HepG2 (cell line): ENCODE measurements at regions not wholly inside any gene's neighbourhood (a gene's known extent, or its start where the extent isn't known, plus 50 kb on each side); places are given as distances from the start of the nearest gene placed in this dataset.

Source experiments
- FOXK2 ChIP-seq: fragments of 450-650 bp; IDR thresholded peaks from 2 replicates; pipeline ENCODE4 v1.6.1; 2016
- FOXP4 ChIP-seq: sonication (generic); formaldehyde crosslinking; IDR thresholded peaks from 2 replicates; pipeline ENCODE4 v1.4.0; 2020; ENCODE audit warnings: missing genetic modification reagents
- NFRKB ChIP-seq: fragments of 450-650 bp; IDR thresholded peaks from 2 replicates; pipeline ENCODE4 v1.6.1; 2017
- NFYB ChIP-seq: sonication (generic); formaldehyde crosslinking; IDR thresholded peaks from 2 replicates; pipeline ENCODE4 v1.4.0; 2020; ENCODE audit warnings: missing genetic modification reagents
- SATB2 ChIP-seq: sonication (generic); formaldehyde crosslinking; IDR thresholded peaks from 2 replicates; pipeline ENCODE4 v1.5.0; 2020; ENCODE audit warnings: missing genetic modification reagents
- U2AF1 ChIP-seq: fragments of 200-400 bp; formaldehyde crosslinking; optimal IDR thresholded peaks from 2 replicates; pipeline ENCODE3; 2017; ENCODE audit warnings: mild to moderate bottlenecking, low read depth, low read length
- ZC3H13 ChIP-seq: sonication (generic); formaldehyde crosslinking; IDR thresholded peaks from 2 replicates; pipeline ENCODE4 v1.8.1; 2023; ENCODE audit warnings: mild to moderate bottlenecking, missing genetic modification reagents, moderate library complexity
- ZFYVE20 ChIP-seq: sonication (generic); formaldehyde crosslinking; IDR thresholded peaks from 2 replicates; pipeline ENCODE4 v1.8.0; 2023; ENCODE audit warnings: low read depth, mild to moderate bottlenecking, moderate library complexity, missing genetic modification reagents, borderline replicate concordance
- ZNF367 ChIP-seq: sonication (generic); formaldehyde crosslinking; IDR thresholded peaks from 2 replicates; pipeline ENCODE4 v1.4.0; 2020; ENCODE audit warnings: missing genetic modification reagents, borderline replicate concordance
- ZNF383 ChIP-seq: sonication (generic); formaldehyde crosslinking; IDR thresholded peaks from 2 replicates; pipeline ENCODE4 v1.4.0; 2020; ENCODE audit warnings: missing genetic modification reagents, mild to moderate bottlenecking, borderline replicate concordance
- ZNF468 ChIP-seq: sonication (generic); formaldehyde crosslinking; IDR thresholded peaks from 2 replicates; pipeline ENCODE4 v1.8.0; 2022; ENCODE audit warnings: mild to moderate bottlenecking, moderate library complexity, missing genetic modification reagents
- ZNF609 ChIP-seq: sonication (generic); formaldehyde crosslinking; IDR thresholded peaks from 2 replicates; pipeline ENCODE4 v1.4.0; 2020; ENCODE audit warnings: mild to moderate bottlenecking, missing genetic modification reagents, borderline replicate concordance
- TF ChIP-seq, protein P1 (sequence below): sonication (generic); formaldehyde crosslinking; IDR thresholded peaks from 2 replicates; pipeline ENCODE4 v1.8.1; 2023; ENCODE audit warnings: mild to moderate bottlenecking, missing genetic modification reagents, borderline replicate concordance
- TF ChIP-seq, protein P2 (sequence below): sonication (generic); formaldehyde crosslinking; IDR thresholded peaks from 2 replicates; pipeline ENCODE4 v1.4.0; 2020; ENCODE audit warnings: mild to moderate bottlenecking, low read depth, missing genetic modification reagents
- TF ChIP-seq, protein P3 (sequence below): sonication (generic); formaldehyde crosslinking; conservative IDR thresholded peaks from 2 replicates; pipeline ENCODE4 v1.8.0; 2022; ENCODE audit warnings: mild to moderate bottlenecking, moderate library complexity, missing genetic modification reagents
- TF ChIP-seq, protein P4 (sequence below): sonication (generic); formaldehyde crosslinking; IDR thresholded peaks from 2 replicates; pipeline ENCODE4 v1.5.1; 2020; ENCODE audit warnings: mild to moderate bottlenecking, moderate library complexity, missing genetic modification reagents

DNA sequence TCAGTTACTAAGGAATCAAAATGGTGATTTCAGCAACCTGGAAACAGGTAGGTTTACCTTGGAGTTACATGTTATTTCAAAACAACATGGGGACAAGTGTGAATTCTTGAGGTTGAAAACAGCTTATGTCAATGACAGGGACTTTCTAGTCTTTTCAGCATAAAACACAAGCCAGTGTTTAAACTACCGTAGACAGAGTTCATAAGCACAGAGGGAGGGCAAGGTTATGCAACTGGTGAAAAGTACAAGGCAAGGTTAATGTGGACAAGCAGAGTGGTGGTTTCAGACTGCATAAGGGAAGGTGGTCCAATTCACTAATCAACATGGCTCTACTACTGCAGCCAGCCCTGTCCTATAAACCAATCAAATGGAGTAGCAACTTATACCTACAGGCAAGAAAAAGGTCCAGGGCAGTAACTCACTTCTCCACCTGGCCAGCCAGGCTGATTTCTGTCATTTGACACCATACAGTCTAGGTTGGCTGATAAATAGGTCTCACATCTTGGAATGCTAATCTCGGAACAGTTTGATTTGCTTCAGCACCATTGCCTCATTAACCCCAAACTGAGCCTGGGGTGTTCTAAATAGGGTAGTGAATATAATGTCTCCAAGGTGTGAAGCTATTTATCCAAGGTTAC lies 250.3 kb upstream of the PROX1 start (continued):
- TF ChIP-seq ZNF367 (CRISPR knock-in tag) (no peak), U2AF1 (no peak), ZNF383 (0 out of 2 replicates have a peak, but pooled peaks have one; percentile 88), ZNF468 (CRISPR knock-in tag) (no peak), ZC3H13 (CRISPR knock-in tag) (no peak), ZNF609 (CRISPR knock-in tag) (peak; percentile 86), NFYB (CRISPR knock-in tag) (no peak), FOXK2 (0 out of 2 replicates have a peak, but pooled peaks have one; percentile 23), NFRKB (no peak), ZFYVE20 (no peak), SATB2 (CRISPR knock-in tag) (0 out of 2 replicates have a peak, but pooled peaks have one; percentile 63), FOXP4 (CRISPR knock-in tag) (peak; percentile 82)
- TF ChIP-seq, protein P1, sequence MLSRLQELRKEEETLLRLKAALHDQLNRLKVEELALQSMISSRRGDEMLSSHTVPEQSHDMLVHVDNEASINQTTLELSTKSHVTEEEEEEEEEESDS (CRISPR knock-in tag), result no peak
- TF ChIP-seq, protein P2, sequence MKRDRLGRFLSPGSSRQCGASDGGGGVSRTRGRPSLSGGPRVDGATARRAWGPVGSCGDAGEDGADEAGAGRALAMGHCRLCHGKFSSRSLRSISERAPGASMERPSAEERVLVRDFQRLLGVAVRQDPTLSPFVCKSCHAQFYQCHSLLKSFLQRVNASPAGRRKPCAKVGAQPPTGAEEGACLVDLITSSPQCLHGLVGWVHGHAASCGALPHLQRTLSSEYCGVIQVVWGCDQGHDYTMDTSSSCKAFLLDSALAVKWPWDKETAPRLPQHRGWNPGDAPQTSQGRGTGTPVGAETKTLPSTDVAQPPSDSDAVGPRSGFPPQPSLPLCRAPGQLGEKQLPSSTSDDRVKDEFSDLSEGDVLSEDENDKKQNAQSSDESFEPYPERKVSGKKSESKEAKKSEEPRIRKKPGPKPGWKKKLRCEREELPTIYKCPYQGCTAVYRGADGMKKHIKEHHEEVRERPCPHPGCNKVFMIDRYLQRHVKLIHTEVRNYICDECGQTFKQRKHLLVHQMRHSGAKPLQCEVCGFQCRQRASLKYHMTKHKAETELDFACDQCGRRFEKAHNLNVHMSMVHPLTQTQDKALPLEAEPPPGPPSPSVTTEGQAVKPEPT, result 0 out of 2 replicates have a peak, but pooled peaks have one; percentile 36
- TF ChIP-seq, protein P3, sequence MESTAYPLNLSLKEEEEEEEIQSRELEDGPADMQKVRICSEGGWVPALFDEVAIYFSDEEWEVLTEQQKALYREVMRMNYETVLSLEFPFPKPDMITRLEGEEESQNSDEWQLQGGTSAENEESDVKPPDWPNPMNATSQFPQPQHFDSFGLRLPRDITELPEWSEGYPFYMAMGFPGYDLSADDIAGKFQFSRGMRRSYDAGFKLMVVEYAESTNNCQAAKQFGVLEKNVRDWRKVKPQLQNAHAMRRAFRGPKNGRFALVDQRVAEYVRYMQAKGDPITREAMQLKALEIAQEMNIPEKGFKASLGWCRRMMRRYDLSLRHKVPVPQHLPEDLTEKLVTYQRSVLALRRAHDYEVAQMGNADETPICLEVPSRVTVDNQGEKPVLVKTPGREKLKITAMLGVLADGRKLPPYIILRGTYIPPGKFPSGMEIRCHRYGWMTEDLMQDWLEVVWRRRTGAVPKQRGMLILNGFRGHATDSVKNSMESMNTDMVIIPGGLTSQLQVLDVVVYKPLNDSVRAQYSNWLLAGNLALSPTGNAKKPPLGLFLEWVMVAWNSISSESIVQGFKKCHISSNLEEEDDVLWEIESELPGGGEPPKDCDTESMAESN (CRISPR knock-in tag), result peak; percentile 57; the same call in 1 of the 2 replicates
- TF ChIP-seq, protein P4, sequence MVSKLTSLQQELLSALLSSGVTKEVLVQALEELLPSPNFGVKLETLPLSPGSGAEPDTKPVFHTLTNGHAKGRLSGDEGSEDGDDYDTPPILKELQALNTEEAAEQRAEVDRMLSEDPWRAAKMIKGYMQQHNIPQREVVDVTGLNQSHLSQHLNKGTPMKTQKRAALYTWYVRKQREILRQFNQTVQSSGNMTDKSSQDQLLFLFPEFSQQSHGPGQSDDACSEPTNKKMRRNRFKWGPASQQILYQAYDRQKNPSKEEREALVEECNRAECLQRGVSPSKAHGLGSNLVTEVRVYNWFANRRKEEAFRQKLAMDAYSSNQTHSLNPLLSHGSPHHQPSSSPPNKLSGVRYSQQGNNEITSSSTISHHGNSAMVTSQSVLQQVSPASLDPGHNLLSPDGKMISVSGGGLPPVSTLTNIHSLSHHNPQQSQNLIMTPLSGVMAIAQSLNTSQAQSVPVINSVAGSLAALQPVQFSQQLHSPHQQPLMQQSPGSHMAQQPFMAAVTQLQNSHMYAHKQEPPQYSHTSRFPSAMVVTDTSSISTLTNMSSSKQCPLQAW (CRISPR knock-in tag), result peak; percentile 58; the same call in 1 of the 2 replicates
